AG09319 (cell line): ENCODE measurements at regions not wholly inside any gene's neighbourhood (a gene's known extent, or its start where the extent isn't known, plus 50 kb on each side); places are given as distances from the start of the nearest gene placed in this dataset.

ENCODE experiments used
- DNase-seq: peaks from one replicate; pipeline ENCODE4 v3.0.0-alpha.2; 2010; ENCODE audit warnings: low read depth; ENCODE audit errors: extremely low read depth
- CTCF ChIP-seq: IDR thresholded peaks from 2 replicates; pipeline ENCODE4 v1.5.1; 2011; ENCODE audit warnings: low read depth, mild to moderate bottlenecking, inconsistent platforms, low read length, moderate library complexity

DNA sequence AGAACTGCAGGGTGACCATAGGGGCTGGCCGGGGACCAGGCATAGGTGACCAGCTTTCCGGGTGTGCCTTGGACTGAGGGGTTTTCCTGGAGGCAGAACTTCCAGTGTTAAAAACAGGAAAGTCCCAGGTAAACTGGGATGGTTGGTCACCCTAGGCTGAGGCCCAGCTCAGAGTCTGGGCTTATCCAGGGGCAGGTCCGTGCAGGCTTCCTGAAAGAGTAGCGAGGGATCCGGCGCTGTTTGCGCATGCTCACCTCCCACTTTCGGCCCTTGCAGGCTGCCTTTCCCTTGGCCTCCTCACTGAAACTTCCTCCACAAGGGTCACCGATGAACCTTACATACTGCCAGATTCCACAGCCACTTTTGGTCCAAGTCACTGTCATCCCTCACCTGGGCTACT, 119.8 kb upstream of the PLET1 start:
- DNase-seq, result no peak
- no peak for TF ChIP-seq CTCF

DNA sequence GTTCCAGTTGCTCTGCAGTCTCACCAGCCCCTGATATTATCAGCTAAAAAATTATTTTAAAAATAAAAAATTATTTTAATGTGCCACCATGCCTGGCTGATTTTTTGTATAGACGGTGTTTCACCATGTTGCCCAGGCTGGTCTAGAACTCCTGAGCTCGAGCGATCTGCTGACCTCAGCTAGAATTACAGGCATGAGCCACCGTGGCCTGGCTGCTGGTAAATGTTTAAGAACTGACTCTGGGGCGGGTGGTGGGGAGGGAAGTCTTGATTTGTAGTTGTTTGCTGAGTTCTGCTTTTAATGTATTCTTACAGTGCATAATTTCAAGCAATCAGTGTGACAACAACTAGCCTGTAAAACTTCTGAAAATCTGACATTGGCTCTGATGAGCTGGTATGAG, 120.9 kb upstream of the PLET1 start:
- TF ChIP-seq CTCF, result no peak
- DNase-seq, result no peak

GRCh38 chr11:112382561-112382960, 121.9 kb upstream of the PLET1 start:
- no peak for DNase-seq
- no peak for TF ChIP-seq CTCF

- no peak for DNase-seq
- no peak for TF ChIP-seq CTCF
These were observed 127.8 kb upstream of the PLET1 start for GRCh38 chr11:112388496-112388895.

GRCh38 chr11:112391086-112391485, 130.4 kb upstream of the PLET1 start:
- no peak for DNase-seq
- no peak for TF ChIP-seq CTCF

- no peak for TF ChIP-seq CTCF
These were observed 132.2 kb upstream of the PLET1 start for GRCh38 chr11:112392904-112393303.

GRCh38 chr11:112394304-112394703, 133.6 kb upstream of the PLET1 start:
- TF ChIP-seq CTCF, result no peak

More at GRCh38 chr11:112392904-112393303, 132.2 kb upstream of the PLET1 start:
- DNase-seq, result no peak

More at GRCh38 chr11:112394304-112394703, 133.6 kb upstream of the PLET1 start:
- DNase-seq, result no peak
